ENCODE measurements at regions not wholly inside any gene's neighbourhood (a gene's known extent, or its start where the extent isn't known, plus 50 kb on each side); places are given as distances from the start of the nearest gene placed in this dataset.
A peak's percentile ranks its signal among the peaks of the same experiment; 100 is the strongest.

DNA sequence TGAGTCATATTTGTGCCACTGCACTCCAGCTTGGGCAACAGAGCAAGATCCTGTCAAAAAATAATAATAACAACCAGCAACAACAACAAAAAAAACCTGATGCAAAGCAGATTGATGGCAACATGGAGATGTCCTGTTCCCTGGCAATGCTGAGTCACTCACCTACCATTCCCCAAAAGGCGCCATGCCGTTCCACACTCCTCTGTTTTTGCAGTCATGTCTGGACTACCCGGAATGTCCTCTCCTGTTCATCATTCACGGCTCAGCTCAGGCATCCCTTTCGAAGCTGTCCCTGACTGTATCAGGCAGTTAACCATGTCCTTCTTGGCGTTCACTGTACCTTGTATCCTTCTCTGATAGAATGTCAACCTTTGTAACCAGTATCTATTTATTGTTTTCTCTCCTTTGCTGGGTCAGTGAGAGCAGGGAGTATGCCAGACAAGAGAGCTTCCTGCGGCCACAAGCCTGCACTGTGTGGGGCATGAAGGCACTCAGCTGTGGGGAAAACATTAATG, 147.7 kb downstream of the ABCC12 start:
- H3F3A ChIP-seq (replicated peaks; ENCODE audit: low read depth): no peaks in the 10 kb centered on the region
- TF ChIP-seq REST (IDR thresholded peaks at IDR 0.05; ENCODE audit: unreplicated experiment) (no peak), ETS1 (IDR thresholded peaks at IDR 0.05) (no peak), POLR2AphosphoS5 (IDR thresholded peaks at IDR 0.05; ENCODE audit: low read depth) (no peak), EZH2 (IDR thresholded peaks at IDR 0.05; ENCODE audit: low read depth, unreplicated experiment) (no peak), ZNF114 (CRISPR knock-in tag; IDR thresholded peaks at IDR 0.05) (no peak), EZH2phosphoT487 (IDR thresholded peaks at IDR 0.05; ENCODE audit: unreplicated experiment) (no peak), STAT1 (IDR thresholded peaks at IDR 0.05; ENCODE audit: unreplicated experiment) (no peak), JUNB (IDR thresholded peaks at IDR 0.05; ENCODE audit: unreplicated experiment) (no peak), ZNF331 (CRISPR knock-in tag; IDR thresholded peaks at IDR 0.05; ENCODE audit: low read depth) (no peak), CTCF (conservative IDR thresholded peaks at IDR 0.05; ENCODE audit: low read depth in 2 of 2) (no peak), CREB1 (CRISPR knock-in tag; IDR thresholded peaks at IDR 0.05; ENCODE audit: low read depth) (no peak), ZNF462 (CRISPR knock-in tag; IDR thresholded peaks at IDR 0.05) (no peak), NANOG (IDR thresholded peaks at IDR 0.05; ENCODE audit: borderline replicate concordance) (no peak)
- H3K27me3 ChIP-seq (ENCODE audit: insufficient read depth): no peaks in the 10 kb centered on the region
- Mint-ChIP-seq H3K4me1 (peaks cover 8% of the 10 kb centered on the region; the same call in 2 of the 3 replicates), H3K36me3 (ENCODE audit: low read depth) (no peaks in the 10 kb centered on the region), H3K27me3 (ENCODE audit: insufficient read depth, low read depth, poor library complexity) (peaks cover 6% of the 10 kb centered on the region), H3K4me3 (no peak overlapping the region), H3K27ac (peak overlapping the region; percentile 25; the same call in 1 of the 2 replicates), H3K9me3 (peaks cover 2% of the 10 kb centered on the region; the same call in 2 of the 3 replicates)
- H3K9me2 ChIP-seq (ENCODE audit: insufficient read depth): no peaks in the 10 kb centered on the region
- no peak overlapping the region for H3K4me3 ChIP-seq
- no peak overlapping the region for H3K27ac ChIP-seq (ENCODE audit: low read depth)
- H3K36me3 ChIP-seq (ENCODE audit: insufficient read depth): no peaks in the 10 kb centered on the region
- peak overlapping the region; percentile 63; the same call in 1 of the 2 replicates for H2AFZ ChIP-seq
- 0 out of 2 replicates have a peak, but pooled peaks cover 4% of the 10 kb centered on the region for H3K4me1 ChIP-seq (ENCODE audit: insufficient read depth)
- ATAC-seq (no peak), DNase-seq (ENCODE audit: low spot score) (no peak)
- no peak overlapping the region for H3K4me2 ChIP-seq
- H4K20me1 ChIP-seq (replicated peaks; ENCODE audit: insufficient read depth): no peaks in the 10 kb centered on the region
- no peaks in the 10 kb centered on the region for H3K79me2 ChIP-seq (replicated peaks; ENCODE audit: insufficient read depth)
